Suprapubic skin (tissue), 4 donors: ENCODE measurements at regions not wholly inside any gene's neighbourhood (a gene's known extent, or its start where the extent isn't known, plus 50 kb on each side); places are given as distances from the start of the nearest gene placed in this dataset.

ENCODE experiments used
- EP300 ChIP-seq: sonication (generic); formaldehyde crosslinking; IDR thresholded peaks from one replicate; pipeline ENCODE4 v1.6.1; 2017; ENCODE audit warnings: antibody characterized with exemption
- POLR2A ChIP-seq, 2 donors: fragments of 450-650 bp; IDR thresholded peaks; one replicate each; pipeline ENCODE4 v1.6.1; 2017; ENCODE audit warnings: antibody characterized with exemption in 2 of 2, mild to moderate bottlenecking in 2 of 2, moderate library complexity in 2 of 2
- POLR2AphosphoS5 ChIP-seq, 3 donors: sonication (generic); formaldehyde crosslinking; IDR thresholded peaks; one replicate each; pipeline ENCODE4 v1.6.1; 2017; ENCODE audit warnings: antibody characterized with exemption in 3 of 3
- TF ChIP-seq, protein P1 (sequence below), 2 donors: fragments of 200-600 bp in 1 of 2; fragments of 450-650 bp in 1 of 2; sonication (generic) in 1 of 2; IDR thresholded peaks; one replicate each; pipeline ENCODE4 v1.5.1; 2016 to 2019; ENCODE audit warnings: antibody characterized with exemption in 2 of 2, mild to moderate bottlenecking in 1 of 2, moderate library complexity in 1 of 2

DNA sequence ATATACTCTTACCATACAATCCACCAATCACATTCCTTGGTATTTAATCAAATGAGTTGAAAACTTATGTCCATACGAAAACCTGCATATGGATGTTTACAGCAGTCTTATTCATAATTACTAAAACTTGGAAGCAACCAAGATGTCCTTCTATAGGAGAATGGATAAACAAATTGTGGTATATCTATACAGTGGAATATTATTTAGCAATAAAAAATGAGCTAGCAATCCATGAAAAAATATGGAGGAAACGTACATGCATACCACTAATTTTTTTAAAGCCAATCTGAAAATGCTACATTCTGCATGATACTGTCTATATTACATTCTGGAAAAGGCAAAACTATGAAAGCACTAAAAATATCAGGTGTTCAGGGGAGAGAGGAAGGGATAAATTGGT, 73.9 kb upstream of the LPP start:
- no peak for TF ChIP-seq POLR2A (IDR thresholded peaks at IDR 0.05)
- TF ChIP-seq, protein P1, sequence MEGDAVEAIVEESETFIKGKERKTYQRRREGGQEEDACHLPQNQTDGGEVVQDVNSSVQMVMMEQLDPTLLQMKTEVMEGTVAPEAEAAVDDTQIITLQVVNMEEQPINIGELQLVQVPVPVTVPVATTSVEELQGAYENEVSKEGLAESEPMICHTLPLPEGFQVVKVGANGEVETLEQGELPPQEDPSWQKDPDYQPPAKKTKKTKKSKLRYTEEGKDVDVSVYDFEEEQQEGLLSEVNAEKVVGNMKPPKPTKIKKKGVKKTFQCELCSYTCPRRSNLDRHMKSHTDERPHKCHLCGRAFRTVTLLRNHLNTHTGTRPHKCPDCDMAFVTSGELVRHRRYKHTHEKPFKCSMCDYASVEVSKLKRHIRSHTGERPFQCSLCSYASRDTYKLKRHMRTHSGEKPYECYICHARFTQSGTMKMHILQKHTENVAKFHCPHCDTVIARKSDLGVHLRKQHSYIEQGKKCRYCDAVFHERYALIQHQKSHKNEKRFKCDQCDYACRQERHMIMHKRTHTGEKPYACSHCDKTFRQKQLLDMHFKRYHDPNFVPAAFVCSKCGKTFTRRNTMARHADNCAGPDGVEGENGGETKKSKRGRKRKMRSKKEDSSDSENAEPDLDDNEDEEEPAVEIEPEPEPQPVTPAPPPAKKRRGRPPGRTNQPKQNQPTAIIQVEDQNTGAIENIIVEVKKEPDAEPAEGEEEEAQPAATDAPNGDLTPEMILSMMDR (IDR thresholded peaks at IDR 0.05): no peak
- no peak for TF ChIP-seq POLR2AphosphoS5 (IDR thresholded peaks at IDR 0.05)
- TF ChIP-seq EP300: no peak
